ENCODE measurements at regions not wholly inside any gene's neighbourhood (a gene's known extent, or its start where the extent isn't known, plus 50 kb on each side); places are given as distances from the start of the nearest gene placed in this dataset.
"Not testable (repeated sequence)": the region's sequence is repeated elsewhere in the genome, so short reads cannot be mapped to it uniquely, and the experiment has no call there.

DNA sequence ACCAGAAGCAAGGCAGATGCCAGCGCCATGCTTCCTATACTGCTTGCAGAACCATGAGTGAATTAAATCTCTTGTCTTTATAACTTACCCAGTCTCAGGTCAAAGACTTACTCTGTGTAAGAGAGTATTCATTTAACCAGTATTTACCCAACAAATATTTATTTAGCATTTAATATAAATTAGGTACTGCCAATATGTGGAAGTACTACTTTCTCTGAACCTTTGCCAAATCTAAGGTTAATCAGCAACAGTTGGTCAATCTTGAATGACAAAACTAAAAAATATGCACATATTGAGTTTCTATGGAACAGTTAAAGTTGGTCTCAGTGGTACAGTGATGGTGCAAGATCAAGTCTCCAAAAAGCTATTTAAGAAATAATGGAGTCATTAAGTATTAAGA is 155.9 kb upstream of the CCNG1 start:
- no peak for DNase-seq
- Mint-ChIP-seq H3K4me1 (no peaks in the 10 kb centered on the region), H3K27ac (no peak overlapping the region), H3K9me3 (peaks cover 2 to 4% of the 10 kb centered on the region in 2 donors), H3K36me3 (no peaks in the 10 kb centered on the region), H3K4me3 (no peak overlapping the region), H3K27me3 (no peaks in the 10 kb centered on the region)
- ATAC-seq (replicated peaks), result no peak

DNA sequence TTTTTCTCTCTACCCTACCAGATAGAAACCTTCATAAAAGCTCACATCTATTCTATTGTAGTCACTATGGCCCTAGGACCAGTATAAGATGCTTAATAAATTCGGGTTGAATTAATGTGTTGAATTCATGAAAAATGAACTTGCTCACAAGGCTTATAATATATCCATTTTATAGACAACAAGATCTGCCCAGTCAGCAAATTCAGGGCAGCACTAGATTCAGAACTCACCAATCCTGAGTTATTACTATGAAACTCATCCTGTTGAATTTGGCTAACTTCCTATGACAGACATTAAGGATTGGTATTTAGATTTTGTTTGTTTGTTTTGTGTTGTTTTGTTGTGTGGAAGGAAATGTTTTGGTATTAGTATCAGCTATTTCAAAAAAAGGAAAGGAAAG is 143.6 kb upstream of the CCNG1 start:
- DNase-seq, result no peak
- peaks cover 7 to 12% of the 10 kb centered on the region in 2 donors for H3K27me3 Mint-ChIP-seq

DNA sequence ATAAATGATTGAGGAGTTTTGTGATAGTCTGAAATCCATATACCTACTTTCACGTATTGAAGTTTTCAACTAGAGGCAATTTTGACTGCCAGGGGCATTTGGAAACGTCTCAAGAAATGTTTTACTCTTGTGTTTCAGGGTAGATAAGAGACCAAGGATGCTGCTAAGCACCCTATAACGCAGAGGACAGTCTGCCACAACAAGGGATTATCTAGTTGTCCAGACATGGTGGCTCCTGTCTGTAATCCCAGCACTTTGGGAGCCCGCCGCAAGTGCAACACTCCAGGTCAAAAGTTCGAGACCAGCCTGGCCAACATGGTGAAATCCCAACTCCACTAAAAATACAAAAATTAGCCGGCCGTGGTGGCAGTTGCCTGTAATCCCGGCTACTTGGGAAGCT is 133.7 kb upstream of the CCNG1 start:
- Mint-ChIP-seq H3K27me3 (peaks cover 4 to 8% of the 10 kb centered on the region in 2 donors), H3K4me3 (no peak overlapping the region), H3K36me3 (no peaks in the 10 kb centered on the region), H3K9me3 (no peaks in the 10 kb centered on the region), H3K27ac (no peak overlapping the region), H3K4me1 (no peaks in the 10 kb centered on the region)
- no peak for ATAC-seq (replicated peaks)
- DNase-seq, result no peak

More for the DNA sequence above, 143.6 kb upstream of the CCNG1 start:
- Mint-ChIP-seq H3K4me1 (no peaks in the 10 kb centered on the region), H3K36me3 (peaks cover 0 to 2% of the 10 kb centered on the region in 2 donors), H3K27ac (no peak overlapping the region), H3K9me3 (peaks cover 0 to 1% of the 10 kb centered on the region in 2 donors), H3K4me3 (no peak overlapping the region)
- ATAC-seq (replicated peaks), result no peak

- DNase-seq (no peak), ATAC-seq (replicated peaks) (no peak)
- no peak overlapping the region for H3K4me3 Mint-ChIP-seq
- H3K4me1 Mint-ChIP-seq, result no peaks in the 10 kb centered on the region
- no peaks in the 10 kb centered on the region for H3K36me3 Mint-ChIP-seq
- peaks cover 0 to 4% of the 10 kb centered on the region in 2 donors for H3K27me3 Mint-ChIP-seq
- H3K9me3 Mint-ChIP-seq, result no peaks in the 10 kb centered on the region
- no peak overlapping the region for H3K27ac Mint-ChIP-seq
These were observed 131.7 kb upstream of the CCNG1 start for GRCh38 chr5:163305655-163306054.

GRCh38 chr5:163306421-163306820 is 131.0 kb upstream of the CCNG1 start:
- no peak overlapping the region for H3K4me3 Mint-ChIP-seq
- H3K36me3 Mint-ChIP-seq, result no peaks in the 10 kb centered on the region
- H3K27me3 Mint-ChIP-seq, result peaks cover 0 to 4% of the 10 kb centered on the region in 2 donors
- DNase-seq, result no peak
- H3K4me1 Mint-ChIP-seq, result no peaks in the 10 kb centered on the region
- ATAC-seq (replicated peaks), result no peak
- no peak overlapping the region for H3K27ac Mint-ChIP-seq
- no peaks in the 10 kb centered on the region for H3K9me3 Mint-ChIP-seq

DNA sequence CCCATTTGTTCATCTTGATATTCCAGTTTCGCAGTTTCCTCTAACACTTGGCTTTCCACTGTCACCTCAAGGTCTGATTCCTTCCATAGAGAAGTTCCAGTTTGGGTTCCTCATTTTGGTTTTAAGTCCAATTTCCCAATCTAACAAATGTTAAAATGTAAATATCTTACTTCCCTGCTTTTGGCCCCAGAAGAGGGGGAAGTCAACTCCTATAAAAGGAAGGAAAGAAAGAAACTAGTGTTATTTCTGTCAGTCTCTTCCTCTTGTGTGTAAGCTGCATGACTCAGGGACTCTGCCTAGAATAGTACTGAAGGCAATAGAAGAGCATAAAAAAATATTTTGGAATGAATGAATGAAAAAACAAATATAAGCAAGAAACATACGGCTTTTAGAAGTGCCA is 127.5 kb upstream of the CCNG1 start:
- no peak for DNase-seq
- no peaks in the 10 kb centered on the region for H3K27me3 Mint-ChIP-seq

DNA sequence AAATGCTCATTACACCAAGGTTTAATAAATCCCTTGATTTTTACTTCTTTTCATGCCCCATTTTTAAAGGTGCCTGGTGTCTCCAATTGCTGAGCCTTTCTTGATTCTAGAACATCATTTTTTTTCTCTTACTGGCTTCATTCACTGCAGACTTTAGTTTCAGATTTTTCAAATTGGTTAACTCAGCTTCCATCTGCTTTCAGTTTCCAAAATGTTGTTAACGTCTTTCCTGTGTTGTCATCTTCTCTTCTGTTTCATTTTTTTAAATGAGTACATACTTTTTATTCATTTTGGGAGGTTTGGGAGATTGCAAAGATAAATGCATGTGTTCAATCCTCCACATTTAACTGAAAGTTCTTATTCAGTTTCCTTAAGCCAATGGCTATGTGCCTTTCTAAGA is 126.4 kb upstream of the CCNG1 start:
- H3K27ac Mint-ChIP-seq, result no peak overlapping the region
- H3K4me1 Mint-ChIP-seq, result no peaks in the 10 kb centered on the region
- no peak for ATAC-seq (replicated peaks)
- H3K27me3 Mint-ChIP-seq, result no peaks in the 10 kb centered on the region
- no peak overlapping the region for H3K4me3 Mint-ChIP-seq
- peaks cover 8 to 12% of the 10 kb centered on the region in 2 donors for H3K9me3 Mint-ChIP-seq
- no peaks in the 10 kb centered on the region for H3K36me3 Mint-ChIP-seq
- DNase-seq, result no peak

More for the DNA sequence above, 127.5 kb upstream of the CCNG1 start:
- H3K4me3 Mint-ChIP-seq, result no peak overlapping the region
- peaks cover 8 to 12% of the 10 kb centered on the region in 2 donors for H3K9me3 Mint-ChIP-seq
- no peak overlapping the region for H3K27ac Mint-ChIP-seq
- H3K4me1 Mint-ChIP-seq, result no peaks in the 10 kb centered on the region
- no peak for ATAC-seq (replicated peaks)
- H3K36me3 Mint-ChIP-seq, result no peaks in the 10 kb centered on the region

DNA sequence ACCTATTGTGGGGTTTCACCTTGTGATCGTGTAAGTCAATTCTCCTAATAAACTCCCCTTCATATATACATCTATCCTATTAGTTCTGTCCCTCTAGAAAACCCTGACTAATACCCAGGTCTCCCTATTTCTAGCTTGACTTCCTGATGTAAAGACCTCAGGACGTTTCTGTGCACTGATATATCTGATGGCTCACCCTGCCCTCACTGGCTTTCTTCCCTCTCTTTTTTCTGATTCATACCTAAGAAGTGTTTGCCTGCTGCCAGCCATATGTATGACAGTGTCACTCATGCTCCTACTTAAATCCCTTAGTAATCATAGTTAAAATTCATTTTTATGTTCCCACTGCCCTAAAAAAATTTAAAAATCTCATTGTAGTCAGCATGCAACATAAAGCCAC is 124.8 kb upstream of the CCNG1 start:
- peaks cover 8 to 12% of the 10 kb centered on the region in 2 donors for H3K9me3 Mint-ChIP-seq
- H3K27me3 Mint-ChIP-seq, result no peaks in the 10 kb centered on the region
- DNase-seq (no peak), ATAC-seq (replicated peaks) (no peak)
- H3K4me1 Mint-ChIP-seq, result no peaks in the 10 kb centered on the region
- no peak overlapping the region for H3K27ac Mint-ChIP-seq
- H3K36me3 Mint-ChIP-seq, result no peaks in the 10 kb centered on the region
- H3K4me3 Mint-ChIP-seq, result no peak overlapping the region

- not testable (repeated sequence) for H3K27me3 Mint-ChIP-seq; ATAC-seq (replicated peaks); H3K4me3 Mint-ChIP-seq; H3K36me3 Mint-ChIP-seq; H3K27ac Mint-ChIP-seq; DNase-seq; H3K4me1 Mint-ChIP-seq
- H3K9me3 Mint-ChIP-seq, result peaks cover 8 to 12% of the 10 kb centered on the region in 2 donors
These were observed 124.3 kb upstream of the CCNG1 start for GRCh38 chr5:163313049-163313448.

DNA sequence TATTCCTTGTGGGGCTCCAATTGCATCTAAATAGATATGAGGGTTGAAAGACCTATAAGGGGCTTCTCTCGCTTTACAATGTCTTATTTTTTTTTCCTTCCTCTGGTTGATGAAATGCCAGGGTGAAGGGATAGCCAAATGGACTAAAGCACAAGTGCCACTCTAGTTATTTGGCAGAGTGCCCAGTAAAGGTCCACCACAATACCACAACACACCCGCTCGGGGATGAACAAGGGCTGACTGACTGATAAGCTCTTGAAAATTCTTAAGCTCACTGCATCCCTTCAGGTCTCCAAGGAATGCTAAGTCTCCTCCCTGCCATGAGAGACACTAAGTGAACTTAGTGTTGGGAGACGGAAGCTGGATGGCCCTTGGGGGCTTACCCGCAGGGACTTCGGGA is 121.0 kb upstream of the CCNG1 start:
- DNase-seq; H3K27me3 Mint-ChIP-seq; H3K36me3 Mint-ChIP-seq; ATAC-seq (replicated peaks); H3K4me1 Mint-ChIP-seq; H3K4me3 Mint-ChIP-seq; H3K27ac Mint-ChIP-seq: not testable (repeated sequence)
- peaks cover 9 to 12% of the 10 kb centered on the region in 2 donors for H3K9me3 Mint-ChIP-seq

DNA sequence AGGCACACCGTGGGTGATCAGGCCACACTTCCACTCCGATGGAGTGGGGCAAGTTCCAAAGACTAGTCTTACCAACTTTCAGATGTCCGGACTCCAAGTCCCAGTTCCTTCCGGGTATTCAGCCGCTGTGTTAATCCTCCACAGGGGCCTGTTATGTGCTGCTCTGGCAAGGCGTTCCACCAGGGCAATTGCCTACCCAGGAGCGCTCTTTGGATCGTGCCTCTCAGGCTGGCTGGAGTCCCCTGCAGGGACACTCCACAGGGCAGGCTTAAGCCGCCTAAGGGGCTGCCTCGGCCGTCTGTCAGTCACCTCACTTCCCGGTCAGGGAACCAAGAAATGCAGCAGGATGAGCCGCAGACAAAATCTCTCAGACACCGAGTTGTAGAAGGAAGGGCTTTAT is 118.7 kb upstream of the CCNG1 start:
- peaks cover 0 to 3% of the 10 kb centered on the region in 2 donors for H3K27me3 Mint-ChIP-seq
- no peak for ATAC-seq (replicated peaks)
- no peak overlapping the region for H3K4me3 Mint-ChIP-seq

DNA sequence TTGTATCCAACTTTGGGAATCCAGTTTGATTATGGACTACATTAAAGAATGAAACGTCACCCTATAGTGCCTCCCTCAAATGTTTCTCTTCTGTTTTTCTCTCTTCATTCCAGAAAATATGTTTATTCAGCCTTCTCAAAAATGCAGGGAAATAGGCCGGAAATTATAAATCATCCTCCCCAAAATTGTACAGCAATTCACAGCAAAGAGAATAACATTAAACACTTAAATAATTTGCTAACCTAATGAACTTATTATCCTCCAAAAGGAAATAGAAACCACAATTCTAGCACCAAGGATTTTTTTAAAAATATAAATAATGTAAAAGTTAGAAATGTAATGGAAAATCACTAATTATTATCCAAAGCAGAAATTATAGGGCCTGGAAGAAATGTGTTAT is 115.9 kb upstream of the CCNG1 start:
- Mint-ChIP-seq H3K36me3 (no peaks in the 10 kb centered on the region), H3K4me3 (no peak overlapping the region), H3K4me1 (no peaks in the 10 kb centered on the region), H3K9me3 (peaks cover 0 to 2% of the 10 kb centered on the region in 2 donors), H3K27me3 (peaks cover 5 to 11% of the 10 kb centered on the region in 2 donors), H3K27ac (no peak overlapping the region)
- DNase-seq, result no peak
- ATAC-seq (replicated peaks), result no peak

More for the DNA sequence above, 118.7 kb upstream of the CCNG1 start:
- Mint-ChIP-seq H3K4me1 (no peaks in the 10 kb centered on the region), H3K27ac (no peak overlapping the region), H3K36me3 (no peaks in the 10 kb centered on the region), H3K9me3 (peaks cover 0 to 2% of the 10 kb centered on the region in 2 donors)
- no peak for DNase-seq

DNA sequence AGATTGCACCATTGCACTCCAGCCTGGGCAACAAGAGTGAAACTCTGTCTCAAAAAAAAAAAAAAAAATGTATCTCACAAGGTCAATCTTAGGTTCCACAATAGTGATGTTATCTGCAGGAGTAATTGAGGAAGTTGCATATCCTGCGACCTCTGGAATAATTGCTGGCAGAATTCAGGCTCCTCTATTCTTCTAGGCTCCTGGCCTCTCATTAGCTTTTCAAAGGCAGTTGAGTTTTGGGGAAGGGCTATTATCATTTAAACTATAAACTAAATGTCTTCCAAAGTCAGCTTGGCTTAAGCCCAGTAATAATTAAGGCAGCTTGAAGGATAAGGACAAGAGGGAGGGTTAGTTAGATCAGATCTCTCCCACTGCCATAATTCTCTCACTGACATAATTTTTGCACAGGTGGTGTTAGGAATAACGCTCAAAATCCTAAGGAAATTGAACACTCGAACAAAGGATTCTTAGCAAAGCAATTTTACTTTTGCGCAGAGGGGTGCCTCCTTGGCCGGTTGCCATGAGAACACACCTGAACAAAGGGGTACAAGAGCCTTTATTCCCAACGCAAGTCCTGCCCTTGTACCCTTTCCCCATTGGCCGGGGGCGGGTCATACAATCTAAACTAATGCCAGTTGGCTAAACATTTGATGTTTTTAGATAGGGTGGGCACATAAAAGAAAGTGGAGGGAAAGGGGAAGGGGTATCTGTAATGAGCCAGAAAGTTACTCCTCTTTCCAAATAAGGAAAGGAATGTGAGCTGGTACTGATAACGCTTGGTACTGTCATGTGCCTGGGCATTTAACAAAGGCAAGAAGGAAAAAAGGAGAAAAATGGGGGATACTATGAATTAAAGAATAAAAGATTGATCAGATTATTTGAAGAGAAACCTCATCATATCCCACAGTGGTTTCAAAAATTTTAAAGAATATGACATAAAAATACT is 106.4 kb upstream of the CCNG1 start:
- H3K27ac Mint-ChIP-seq, result no peak overlapping the region
- peaks cover 0 to 1% of the 10 kb centered on the region in 2 donors for H3K36me3 Mint-ChIP-seq
- no peaks in the 10 kb centered on the region for H3K4me1 Mint-ChIP-seq
- peaks cover 16 to 17% of the 10 kb centered on the region in 2 donors for H3K27me3 Mint-ChIP-seq
- ATAC-seq (replicated peaks) (no peak), DNase-seq (no peak)
- peaks cover 9 to 10% of the 10 kb centered on the region in 2 donors for H3K9me3 Mint-ChIP-seq
- H3K4me3 Mint-ChIP-seq, result no peak overlapping the region

- peaks cover 10 to 12% of the 10 kb centered on the region in 2 donors for H3K27me3 Mint-ChIP-seq
- DNase-seq; H3K4me1 Mint-ChIP-seq; H3K4me3 Mint-ChIP-seq; H3K27ac Mint-ChIP-seq; ATAC-seq (replicated peaks); H3K36me3 Mint-ChIP-seq: not testable (repeated sequence)
- H3K9me3 Mint-ChIP-seq, result peaks cover 9 to 10% of the 10 kb centered on the region in 2 donors
These were observed 101.3 kb upstream of the CCNG1 start for GRCh38 chr5:163336074-163336473.

DNA sequence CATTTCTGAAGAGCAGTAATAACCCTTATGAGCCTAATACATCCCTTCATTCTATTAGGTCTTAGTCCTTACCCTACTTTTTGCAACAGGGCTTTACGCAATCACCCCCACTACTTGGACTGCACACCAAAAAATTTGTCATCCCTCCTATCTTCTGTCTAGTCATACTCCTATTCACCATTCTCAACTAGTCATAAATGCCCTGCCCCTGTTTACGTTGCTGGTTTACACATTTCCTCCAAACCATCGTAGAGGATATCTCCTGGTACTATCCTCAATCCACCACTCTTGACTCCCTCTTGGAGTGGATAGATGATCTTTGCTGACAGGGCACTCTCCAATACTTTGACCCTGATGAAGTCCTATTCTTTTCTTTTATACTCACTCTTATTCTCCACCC is 98.2 kb upstream of the CCNG1 start:
- H3K4me1 Mint-ChIP-seq, result no peaks in the 10 kb centered on the region
- DNase-seq, result no peak
- H3K36me3 Mint-ChIP-seq, result peaks cover 0 to 1% of the 10 kb centered on the region in 2 donors
- peaks cover 12 to 15% of the 10 kb centered on the region in 2 donors for H3K27me3 Mint-ChIP-seq
- no peak overlapping the region for H3K27ac Mint-ChIP-seq
- H3K4me3 Mint-ChIP-seq, result no peak overlapping the region
- no peak for ATAC-seq (replicated peaks)
- peaks cover 9 to 10% of the 10 kb centered on the region in 2 donors for H3K9me3 Mint-ChIP-seq

Data from stimulated activated naive B cell treated with anti-CD40 and anti-IgM and Interleukin-4, amounts not matched to agents 10 μg/mL and 1 μg/mL and 100 μg/mL, for 72 hours (primary cell).